ENCODE measurements at regions not wholly inside any gene's neighbourhood (a gene's known extent, or its start where the extent isn't known, plus 50 kb on each side); places are given as distances from the start of the nearest gene placed in this dataset.

DNA sequence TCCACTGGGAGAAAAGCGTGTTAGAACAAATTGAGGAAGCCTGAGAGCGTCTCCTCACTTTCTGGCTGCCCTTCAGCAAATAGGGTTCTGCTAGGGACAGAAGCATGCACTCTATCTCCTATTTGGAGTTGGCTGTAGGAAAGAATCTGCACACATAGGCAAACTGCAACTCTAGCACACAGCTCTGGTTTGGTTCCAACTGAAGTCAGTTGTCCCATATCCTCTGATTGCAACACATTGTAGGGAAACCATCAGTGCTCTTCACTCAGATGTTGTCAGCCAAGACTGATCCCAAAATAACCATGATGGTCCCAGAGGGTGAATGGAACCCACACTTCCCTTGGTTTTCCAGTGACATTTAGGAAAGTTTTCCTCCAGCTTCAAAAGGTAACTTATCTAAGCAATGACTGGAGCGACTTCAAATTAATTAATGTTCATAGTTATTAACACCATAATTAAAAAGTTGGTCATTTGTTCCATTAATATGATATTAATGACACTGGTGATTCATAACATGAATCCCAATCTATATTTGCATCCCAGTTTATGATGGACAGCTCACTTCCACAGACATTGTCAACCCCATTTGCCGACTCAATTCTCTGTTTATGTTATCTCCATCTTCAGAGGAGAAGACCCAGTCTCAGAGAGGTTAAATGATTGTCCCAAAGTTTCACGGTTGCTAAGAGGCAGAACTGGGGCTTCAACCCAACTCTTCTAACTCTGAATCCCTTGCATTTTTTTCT is 136.7 kb upstream of the ZNF462 start:
- Histone ChIP-seq H3K27ac (ENCODE audit: low read depth, low read length) (no peak overlapping the region), H3K4me1 (ENCODE audit: control insufficient read depth, insufficient read depth, low read length) (peaks cover 14% of the 10 kb centered on the region), H3K9me3 (ENCODE audit: control insufficient read depth, insufficient read depth, low read depth, low read length) (no peaks in the 10 kb centered on the region), H3K36me3 (ENCODE audit: control insufficient read depth, insufficient read depth, low read length) (no peaks in the 10 kb centered on the region), H3K9ac (ENCODE audit: low read length) (no peak overlapping the region), H3K4me3 (ENCODE audit: low read depth, low read length) (no peak overlapping the region), H3K27me3 (ENCODE audit: control insufficient read depth, insufficient read depth, low read length) (no peaks in the 10 kb centered on the region)

DNA sequence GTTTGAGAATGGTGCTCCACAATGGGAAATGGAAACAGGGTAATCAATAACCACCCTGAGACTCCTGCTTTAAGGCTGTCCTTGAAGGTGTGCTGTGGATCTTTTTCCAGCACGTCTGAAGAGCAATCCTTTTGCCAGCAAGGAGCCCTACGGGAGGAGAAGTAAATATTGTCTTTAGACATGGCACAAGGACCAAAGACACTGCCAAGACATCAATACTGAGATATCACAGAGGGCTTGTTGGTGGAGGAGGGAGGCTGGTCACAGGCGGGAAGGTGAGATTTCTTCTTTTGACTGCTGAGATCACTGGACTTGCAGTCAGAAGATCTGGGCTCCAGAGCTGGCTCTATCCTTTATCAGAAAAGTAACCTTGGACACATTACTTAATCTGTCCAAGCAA is 135.0 kb upstream of the ZNF462 start:
- H3K9me3 ChIP-seq (ENCODE audit: control insufficient read depth, insufficient read depth, low read depth, low read length): no peaks in the 10 kb centered on the region
- no peak overlapping the region for H3K9ac ChIP-seq (ENCODE audit: low read length)
- no peak overlapping the region for H3K27ac ChIP-seq (ENCODE audit: low read depth, low read length)

DNA sequence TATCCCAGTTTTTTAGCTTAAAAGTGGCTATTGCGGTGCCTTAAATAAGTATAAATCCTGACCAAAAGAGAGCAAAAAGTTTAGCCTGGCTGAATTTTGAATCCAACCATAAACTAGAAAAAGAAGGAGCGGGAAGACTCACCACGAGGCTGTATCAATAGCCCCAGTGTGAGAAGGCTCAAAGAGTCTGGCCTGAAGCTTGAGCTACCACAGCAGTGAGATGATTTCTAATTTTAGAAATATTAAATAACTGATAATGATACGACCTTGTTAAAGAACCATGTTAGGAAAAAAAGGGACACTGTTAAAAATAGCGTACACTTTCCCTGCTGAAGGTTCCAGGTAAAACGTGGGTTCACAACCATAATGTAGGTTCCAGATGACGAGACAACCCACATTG is 134.1 kb upstream of the ZNF462 start:
- Histone ChIP-seq H3K27me3 (ENCODE audit: control insufficient read depth, insufficient read depth, low read length) (no peaks in the 10 kb centered on the region), H3K27ac (ENCODE audit: low read depth, low read length) (no peak overlapping the region), H3K9me3 (ENCODE audit: control insufficient read depth, insufficient read depth, low read depth, low read length) (no peaks in the 10 kb centered on the region), H3K36me3 (ENCODE audit: control insufficient read depth, insufficient read depth, low read length) (no peaks in the 10 kb centered on the region), H3K9ac (ENCODE audit: low read length) (no peak overlapping the region), H3K4me1 (ENCODE audit: control insufficient read depth, insufficient read depth, low read length) (no peaks in the 10 kb centered on the region), H3K4me3 (ENCODE audit: low read depth, low read length) (no peak overlapping the region)

More for the DNA sequence above, 135.0 kb upstream of the ZNF462 start:
- Histone ChIP-seq H3K4me3 (ENCODE audit: low read depth, low read length) (no peak overlapping the region), H3K27me3 (ENCODE audit: control insufficient read depth, insufficient read depth, low read length) (no peaks in the 10 kb centered on the region), H3K4me1 (ENCODE audit: control insufficient read depth, insufficient read depth, low read length) (no peaks in the 10 kb centered on the region), H3K36me3 (ENCODE audit: control insufficient read depth, insufficient read depth, low read length) (no peaks in the 10 kb centered on the region)

DNA sequence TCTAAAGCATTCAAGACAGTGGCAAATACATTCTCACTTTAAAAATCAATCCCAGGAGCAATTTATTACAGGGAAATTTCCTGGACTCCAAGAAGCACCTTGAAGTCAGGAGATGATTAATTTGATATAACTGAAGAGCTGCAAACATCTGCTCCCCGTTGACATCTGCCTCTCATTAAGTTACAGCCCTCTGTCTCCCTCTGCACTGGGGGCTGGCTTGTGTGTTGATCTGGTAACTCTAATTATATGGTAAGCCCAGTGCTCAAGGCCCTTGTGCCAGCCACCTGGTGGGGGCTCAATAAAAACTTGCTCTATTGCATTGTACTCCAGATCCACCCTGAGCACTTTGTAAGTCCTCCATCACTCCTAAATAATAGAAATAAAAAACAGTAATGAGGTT is 131.1 kb upstream of the ZNF462 start:
- Histone ChIP-seq H3K4me1 (ENCODE audit: control insufficient read depth, insufficient read depth, low read length) (no peaks in the 10 kb centered on the region), H3K4me3 (ENCODE audit: low read depth, low read length) (no peak overlapping the region), H3K36me3 (ENCODE audit: control insufficient read depth, insufficient read depth, low read length) (no peaks in the 10 kb centered on the region), H3K9me3 (ENCODE audit: control insufficient read depth, insufficient read depth, low read depth, low read length) (no peaks in the 10 kb centered on the region), H3K27me3 (ENCODE audit: control insufficient read depth, insufficient read depth, low read length) (no peaks in the 10 kb centered on the region), H3K9ac (ENCODE audit: low read length) (no peak overlapping the region), H3K27ac (ENCODE audit: low read depth, low read length) (no peak overlapping the region)

DNA sequence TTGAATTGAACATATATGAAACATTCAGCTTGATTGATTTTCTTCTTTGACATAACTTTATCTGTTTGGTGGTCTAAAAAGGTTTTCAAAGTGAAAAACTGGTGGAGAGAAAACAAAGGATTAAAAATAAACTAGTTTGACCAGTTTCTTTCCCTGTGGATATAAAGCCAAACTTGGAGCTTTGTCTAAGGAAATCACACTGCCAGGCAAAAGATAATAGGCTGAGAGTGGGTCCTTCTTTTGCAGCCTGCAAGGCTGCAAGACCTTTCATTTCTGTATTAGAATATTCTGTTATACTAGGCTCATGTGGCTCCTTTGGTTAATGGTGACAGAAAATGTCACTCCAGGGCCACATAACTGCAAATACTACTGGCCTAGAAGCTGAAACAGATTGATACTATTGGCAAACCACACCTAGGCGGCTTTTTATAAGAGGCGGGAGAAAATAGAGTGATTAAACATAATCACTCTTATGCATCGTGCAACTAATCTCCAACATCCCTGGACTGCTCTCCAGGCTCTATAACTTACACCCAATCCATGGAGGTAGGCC is 129.1 kb upstream of the ZNF462 start:
- H3K4me1 ChIP-seq (ENCODE audit: control insufficient read depth, insufficient read depth, low read length): no peaks in the 10 kb centered on the region
- H3K27me3 ChIP-seq (ENCODE audit: control insufficient read depth, insufficient read depth, low read length): no peaks in the 10 kb centered on the region
- H3K9me3 ChIP-seq (ENCODE audit: control insufficient read depth, insufficient read depth, low read depth, low read length): no peaks in the 10 kb centered on the region

DNA sequence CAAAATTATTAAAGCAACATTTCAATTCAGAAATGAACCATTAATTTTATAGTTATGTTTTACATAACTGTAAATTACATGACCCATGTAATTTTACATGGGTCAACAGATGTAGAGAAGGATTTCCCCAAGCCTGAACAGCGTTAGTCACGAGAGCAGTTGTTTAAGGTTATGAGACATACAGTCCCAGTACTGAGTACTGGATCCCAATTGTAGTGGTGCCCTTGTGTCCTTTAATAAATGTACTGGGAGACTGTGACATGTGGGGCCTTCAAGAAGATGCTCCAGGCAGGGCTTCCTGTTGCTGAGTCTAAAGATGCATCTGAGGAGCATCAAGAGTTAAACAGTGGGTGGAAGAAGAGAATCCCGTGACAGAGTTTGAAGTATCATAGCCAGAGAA is 125.5 kb upstream of the ZNF462 start:
- Histone ChIP-seq H3K27ac (ENCODE audit: low read depth, low read length) (no peak overlapping the region), H3K9ac (ENCODE audit: low read length) (no peak overlapping the region), H3K36me3 (ENCODE audit: control insufficient read depth, insufficient read depth, low read length) (no peaks in the 10 kb centered on the region), H3K4me3 (ENCODE audit: low read depth, low read length) (no peak overlapping the region), H3K9me3 (ENCODE audit: control insufficient read depth, insufficient read depth, low read depth, low read length) (no peaks in the 10 kb centered on the region), H3K4me1 (ENCODE audit: control insufficient read depth, insufficient read depth, low read length) (no peaks in the 10 kb centered on the region), H3K27me3 (ENCODE audit: control insufficient read depth, insufficient read depth, low read length) (no peaks in the 10 kb centered on the region)

More for the DNA sequence above, 129.1 kb upstream of the ZNF462 start:
- H3K27ac ChIP-seq (ENCODE audit: low read depth, low read length): no peak overlapping the region
- H3K9ac ChIP-seq (ENCODE audit: low read length): no peak overlapping the region
- H3K36me3 ChIP-seq (ENCODE audit: control insufficient read depth, insufficient read depth, low read length): no peaks in the 10 kb centered on the region
- H3K4me3 ChIP-seq (ENCODE audit: low read depth, low read length): no peak overlapping the region

DNA sequence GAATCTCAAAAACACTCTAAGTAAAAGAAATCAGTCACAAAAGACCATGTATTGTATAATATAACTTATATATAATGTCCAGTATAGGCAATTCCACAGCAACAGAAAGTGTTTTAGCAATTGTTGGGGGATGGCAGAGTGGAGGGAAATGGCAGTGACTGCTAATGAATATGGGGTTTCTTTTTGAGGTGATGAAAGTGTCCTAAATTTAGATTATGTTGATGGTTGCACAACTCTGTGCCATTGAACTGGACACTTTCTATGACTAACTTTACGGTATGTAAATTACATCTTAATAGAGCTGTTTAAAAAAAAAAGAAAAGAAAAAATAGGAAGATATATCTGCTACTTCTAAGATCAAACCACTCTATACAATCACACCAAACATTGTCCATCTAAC is 124.9 kb upstream of the ZNF462 start:
- H3K27ac ChIP-seq (ENCODE audit: low read depth, low read length): no peak overlapping the region
- H3K36me3 ChIP-seq (ENCODE audit: control insufficient read depth, insufficient read depth, low read length): no peaks in the 10 kb centered on the region
- H3K9ac ChIP-seq (ENCODE audit: low read length): no peak overlapping the region
- H3K4me3 ChIP-seq (ENCODE audit: low read depth, low read length): no peak overlapping the region
- H3K9me3 ChIP-seq (ENCODE audit: control insufficient read depth, insufficient read depth, low read depth, low read length): no peaks in the 10 kb centered on the region
- H3K4me1 ChIP-seq (ENCODE audit: control insufficient read depth, insufficient read depth, low read length): no peaks in the 10 kb centered on the region
- no peaks in the 10 kb centered on the region for H3K27me3 ChIP-seq (ENCODE audit: control insufficient read depth, insufficient read depth, low read length)

DNA sequence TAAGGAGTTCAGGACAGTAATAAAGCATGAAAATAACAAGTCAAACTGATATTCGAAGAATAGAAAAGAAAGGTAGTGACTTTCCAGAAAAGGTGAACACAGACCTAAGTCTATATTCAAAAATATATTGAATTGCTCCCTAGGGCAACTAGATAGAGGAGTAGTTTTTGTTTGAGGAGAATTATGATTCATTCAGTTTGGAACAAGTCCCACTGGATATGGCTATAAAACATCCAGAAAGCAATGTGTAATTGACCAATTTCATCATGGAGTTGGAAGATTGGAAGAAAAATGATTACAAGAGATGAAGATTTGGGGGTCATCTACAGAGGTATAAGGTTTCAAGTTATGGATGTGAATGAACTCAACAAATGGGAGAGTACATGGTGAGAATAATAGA is 117.5 kb upstream of the ZNF462 start:
- Histone ChIP-seq H3K9ac (ENCODE audit: low read length) (no peak overlapping the region), H3K27ac (ENCODE audit: low read depth, low read length) (no peak overlapping the region; the same call in 1 of the 2 replicates), H3K4me1 (ENCODE audit: control insufficient read depth, insufficient read depth, low read length) (no peaks in the 10 kb centered on the region), H3K9me3 (ENCODE audit: control insufficient read depth, insufficient read depth, low read depth, low read length) (no peaks in the 10 kb centered on the region), H3K27me3 (ENCODE audit: control insufficient read depth, insufficient read depth, low read length) (no peaks in the 10 kb centered on the region), H3K36me3 (ENCODE audit: control insufficient read depth, insufficient read depth, low read length) (no peaks in the 10 kb centered on the region), H3K4me3 (ENCODE audit: low read depth, low read length) (no peak overlapping the region)

DNA sequence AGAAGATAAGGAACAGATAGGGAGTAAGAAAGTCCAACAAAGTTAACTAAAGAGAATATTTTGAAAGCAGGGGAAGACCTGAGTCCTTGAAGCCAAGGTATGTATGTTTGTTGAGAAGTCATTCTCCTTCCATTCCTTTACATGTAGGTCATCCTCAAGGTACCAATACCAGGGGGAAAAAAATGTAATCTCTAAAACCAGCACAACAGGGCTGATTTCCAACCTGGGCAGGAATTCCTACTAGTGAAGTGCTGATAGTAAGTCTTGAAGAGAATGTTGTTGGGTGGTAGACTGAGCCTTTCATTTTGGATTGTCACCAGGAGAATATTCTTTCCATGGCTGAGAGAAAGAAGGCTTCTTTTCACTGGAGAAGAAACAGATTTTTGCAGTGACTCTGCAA is 117.1 kb upstream of the ZNF462 start:
- no peaks in the 10 kb centered on the region for H3K4me1 ChIP-seq (ENCODE audit: control insufficient read depth, insufficient read depth, low read length)
- H3K27ac ChIP-seq (ENCODE audit: low read depth, low read length): no peak overlapping the region
- H3K9me3 ChIP-seq (ENCODE audit: control insufficient read depth, insufficient read depth, low read depth, low read length): no peaks in the 10 kb centered on the region
- no peak overlapping the region for H3K9ac ChIP-seq (ENCODE audit: low read length)
- H3K4me3 ChIP-seq (ENCODE audit: low read depth, low read length): no peak overlapping the region
- H3K36me3 ChIP-seq (ENCODE audit: control insufficient read depth, insufficient read depth, low read length): no peaks in the 10 kb centered on the region
- no peaks in the 10 kb centered on the region for H3K27me3 ChIP-seq (ENCODE audit: control insufficient read depth, insufficient read depth, low read length)

DNA sequence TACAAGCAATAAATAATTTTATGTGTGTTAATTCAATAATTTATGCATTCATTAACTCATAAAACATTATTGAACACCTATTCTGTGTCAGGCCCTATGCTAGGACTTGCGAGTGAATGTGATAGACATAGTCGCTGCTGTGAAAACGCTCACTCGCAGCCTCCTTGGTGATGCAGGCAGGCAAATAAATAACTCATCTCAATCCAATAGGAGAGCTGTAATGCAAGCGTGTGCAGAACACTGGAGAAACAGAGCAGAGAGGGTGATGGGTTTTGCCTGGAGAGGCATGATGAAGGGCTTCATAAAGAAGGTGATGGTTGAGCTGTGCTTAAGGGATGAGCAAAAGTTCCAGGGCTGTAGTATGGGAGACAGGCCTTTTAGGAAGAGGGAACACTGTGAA is 111.3 kb upstream of the ZNF462 start:
- Histone ChIP-seq H3K4me1 (ENCODE audit: control insufficient read depth, insufficient read depth, low read length) (peaks cover 13% of the 10 kb centered on the region; the same call in 1 of the 2 replicates), H3K36me3 (ENCODE audit: control insufficient read depth, insufficient read depth, low read length) (no peaks in the 10 kb centered on the region), H3K27ac (ENCODE audit: low read depth, low read length) (no peak overlapping the region), H3K27me3 (ENCODE audit: control insufficient read depth, insufficient read depth, low read length) (no peaks in the 10 kb centered on the region), H3K4me3 (ENCODE audit: low read depth, low read length) (no peak overlapping the region), H3K9me3 (ENCODE audit: control insufficient read depth, insufficient read depth, low read depth, low read length) (no peaks in the 10 kb centered on the region), H3K9ac (ENCODE audit: low read length) (no peak overlapping the region)

DNA sequence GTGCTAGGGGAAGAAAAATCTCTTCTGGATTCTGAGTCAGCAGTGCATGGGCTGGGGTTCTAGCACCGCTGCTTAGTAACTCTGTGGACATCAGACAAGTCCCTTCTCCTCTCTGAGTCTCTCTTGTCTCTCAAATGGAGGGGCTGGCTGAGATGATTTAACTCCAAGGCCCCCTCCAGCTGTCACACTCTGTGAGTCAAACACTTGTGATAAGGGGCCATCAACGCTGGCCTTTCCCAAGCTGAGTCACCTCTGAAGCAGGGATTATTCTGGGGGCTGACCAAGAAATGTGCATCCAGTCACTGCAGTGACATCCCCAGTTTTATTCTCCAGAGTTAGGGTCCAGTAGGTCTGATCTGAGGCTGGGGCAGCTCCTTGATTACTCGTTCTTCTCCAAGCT is 110.4 kb upstream of the ZNF462 start:
- H3K9ac ChIP-seq (ENCODE audit: low read length): no peak overlapping the region
- H3K9me3 ChIP-seq (ENCODE audit: control insufficient read depth, insufficient read depth, low read depth, low read length): no peaks in the 10 kb centered on the region
- no peak overlapping the region for H3K4me3 ChIP-seq (ENCODE audit: low read depth, low read length)
- no peaks in the 10 kb centered on the region for H3K36me3 ChIP-seq (ENCODE audit: control insufficient read depth, insufficient read depth, low read length)
- H3K27ac ChIP-seq (ENCODE audit: low read depth, low read length): no peak overlapping the region
- H3K4me1 ChIP-seq (ENCODE audit: control insufficient read depth, insufficient read depth, low read length): peaks cover 19% of the 10 kb centered on the region
- H3K27me3 ChIP-seq (ENCODE audit: control insufficient read depth, insufficient read depth, low read length): no peaks in the 10 kb centered on the region
